HG02938 (cell line): ENCODE measurements at regions not wholly inside any gene's neighbourhood (a gene's known extent, or its start where the extent isn't known, plus 50 kb on each side); places are given as distances from the start of the nearest gene placed in this dataset.

Experiments used
- ATAC-seq: cut with Tn5 transposase; IDR thresholded peaks from one replicate; pipeline ENCODE4 v1.9.1; 2021; ENCODE audit warnings: mild to moderate bottlenecking, moderate library complexity; ENCODE audit not compliant: unreplicated experiment

DNA sequence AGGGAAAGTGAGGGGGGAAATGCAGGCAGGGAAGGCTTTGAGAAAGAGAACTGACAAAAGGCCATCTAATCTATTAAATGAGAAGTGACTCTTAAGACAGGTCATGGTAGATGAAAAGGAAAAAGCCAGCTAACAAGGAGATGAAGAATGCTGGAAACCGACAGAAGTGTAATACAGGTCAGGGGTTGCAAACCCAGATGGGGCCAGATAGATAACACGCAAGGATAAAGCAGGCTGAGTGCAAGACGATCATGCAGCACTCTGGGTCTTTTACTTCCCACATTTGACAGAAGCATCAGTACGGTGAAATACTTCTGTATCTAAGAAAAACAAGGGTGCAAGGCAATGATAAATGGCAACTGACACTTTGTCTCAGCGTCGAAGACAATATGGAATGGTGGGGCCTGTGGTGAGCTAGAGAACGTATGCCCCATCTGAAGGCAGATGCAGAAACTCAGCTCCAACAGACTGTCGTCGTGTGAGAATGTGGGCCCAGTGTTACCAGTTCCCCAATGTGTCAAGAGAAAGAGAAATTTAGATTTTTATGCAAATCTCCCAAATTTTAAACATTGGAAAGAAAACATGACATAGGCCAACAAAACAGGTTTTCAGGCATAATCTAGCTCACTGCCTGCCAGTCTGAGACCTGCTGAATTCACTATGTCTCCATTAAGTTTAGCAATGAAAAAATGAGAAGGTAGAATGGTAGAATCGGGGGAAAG lies 187.4 kb downstream of the PHLDA1 start:
- no peak for ATAC-seq

DNA sequence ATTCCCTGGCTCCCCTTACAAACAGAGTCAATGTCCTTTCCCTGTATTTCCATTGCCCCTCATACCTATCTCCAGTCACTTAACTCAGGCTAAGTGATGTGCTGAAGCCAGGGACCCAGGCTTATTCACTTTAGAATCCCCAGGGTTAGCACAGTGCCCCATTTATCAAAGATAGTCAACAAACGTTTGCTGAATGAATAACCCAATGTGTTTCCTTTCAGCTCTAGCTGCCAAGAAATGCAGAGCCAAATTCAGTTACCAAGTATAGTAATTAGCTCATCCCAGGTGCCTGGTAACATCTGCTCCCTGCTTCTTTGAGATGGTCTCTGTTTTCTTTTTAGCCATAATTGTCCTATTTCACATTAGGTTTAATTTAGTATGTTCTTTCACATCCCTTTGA lies 189.5 kb downstream of the PHLDA1 start:
- no peak for ATAC-seq

DNA sequence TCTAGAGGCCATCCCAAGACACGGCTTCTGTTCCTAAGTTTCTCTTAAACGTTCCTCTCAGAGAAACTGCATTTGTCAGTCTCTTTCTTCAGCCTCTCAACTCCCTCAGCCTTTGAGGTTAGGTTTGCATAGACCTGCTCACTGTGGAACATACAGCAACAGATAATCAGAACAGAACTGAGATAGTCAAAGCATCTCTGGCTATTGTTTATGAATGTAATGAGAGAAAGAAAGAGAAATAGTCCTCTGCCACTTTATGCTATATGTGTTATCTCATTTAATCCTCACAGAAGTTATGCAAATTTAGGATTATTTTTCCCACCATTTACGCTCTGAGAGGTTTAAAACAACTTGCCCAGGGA lies 190.6 kb downstream of the PHLDA1 start:
- peak; percentile 51 for ATAC-seq

DNA sequence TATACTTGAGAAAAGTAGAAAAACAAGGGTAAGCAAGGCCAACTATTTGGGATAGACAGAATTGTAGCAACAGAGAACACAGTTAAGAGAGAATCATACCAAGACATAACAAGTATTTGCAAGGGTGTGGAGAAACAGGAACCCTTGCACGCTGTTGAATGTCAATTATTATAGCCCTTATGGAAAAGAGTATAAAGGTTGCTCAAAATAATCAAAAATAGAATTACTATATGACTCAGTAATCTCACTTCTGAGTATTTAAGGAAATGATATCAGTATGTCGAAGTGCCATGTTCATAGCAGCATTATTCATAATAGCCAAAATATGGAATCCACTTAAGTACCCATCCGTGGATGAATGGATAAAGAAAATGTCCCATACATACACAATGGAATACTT lies 193.3 kb downstream of the PHLDA1 start:
- no peak for ATAC-seq

DNA sequence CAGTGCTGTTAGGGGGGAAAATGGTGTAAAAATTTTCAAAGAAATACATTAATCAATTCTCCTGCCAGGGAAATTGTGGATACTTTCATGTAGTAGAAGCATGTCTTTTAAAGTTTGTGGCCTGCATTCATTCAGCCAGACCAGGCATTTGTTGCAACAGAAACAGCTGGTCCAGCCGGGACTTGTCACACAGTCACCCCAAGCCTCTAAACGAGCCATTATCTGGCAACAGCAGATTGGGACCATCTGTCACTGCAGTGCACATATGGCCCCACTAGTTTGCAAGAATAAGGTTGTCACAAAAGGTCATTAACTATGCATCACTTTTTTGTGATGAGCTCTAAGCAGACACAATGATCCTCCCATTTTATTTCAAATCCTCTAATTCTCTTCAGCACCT lies 193.9 kb downstream of the PHLDA1 start:
- ATAC-seq = no peak

DNA sequence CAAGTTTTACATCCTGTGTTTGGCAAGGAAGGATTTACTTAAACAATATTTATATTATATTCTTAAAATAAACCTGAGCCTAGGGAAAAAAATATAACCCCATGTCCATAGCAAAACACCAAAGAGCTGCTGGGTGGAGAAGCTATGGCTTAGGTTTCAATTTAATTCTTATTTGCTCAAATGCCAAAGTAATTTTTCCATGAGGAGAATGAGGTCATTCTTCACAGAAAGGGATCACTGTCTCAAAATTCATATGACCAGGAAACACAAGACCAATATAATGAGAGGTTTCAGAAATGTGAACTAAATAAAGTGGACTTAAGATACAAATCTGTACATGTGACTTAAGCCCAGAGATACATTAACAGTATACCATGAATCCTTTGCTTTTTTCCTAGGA lies 195.0 kb downstream of the PHLDA1 start:
- no peak for ATAC-seq

DNA sequence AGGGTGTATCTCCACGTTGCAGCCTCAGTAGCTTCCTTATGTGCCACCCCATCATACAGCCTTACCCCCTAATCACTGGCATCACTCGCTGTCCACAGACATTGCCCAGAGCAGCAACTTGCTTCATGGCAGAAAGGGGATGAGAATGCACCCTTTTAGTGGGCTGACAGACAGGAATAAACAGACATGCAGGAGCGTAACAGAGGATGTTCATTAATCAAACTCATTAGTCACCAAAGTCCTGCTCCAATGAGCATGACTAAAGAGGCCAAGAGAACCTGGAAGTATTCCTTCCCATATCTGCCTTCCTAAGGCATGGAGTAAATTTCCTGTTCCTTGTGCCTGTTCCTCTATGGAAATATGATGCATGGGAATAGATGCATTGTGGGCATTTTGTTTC lies 197.0 kb downstream of the PHLDA1 start:
- ATAC-seq = no peak

DNA sequence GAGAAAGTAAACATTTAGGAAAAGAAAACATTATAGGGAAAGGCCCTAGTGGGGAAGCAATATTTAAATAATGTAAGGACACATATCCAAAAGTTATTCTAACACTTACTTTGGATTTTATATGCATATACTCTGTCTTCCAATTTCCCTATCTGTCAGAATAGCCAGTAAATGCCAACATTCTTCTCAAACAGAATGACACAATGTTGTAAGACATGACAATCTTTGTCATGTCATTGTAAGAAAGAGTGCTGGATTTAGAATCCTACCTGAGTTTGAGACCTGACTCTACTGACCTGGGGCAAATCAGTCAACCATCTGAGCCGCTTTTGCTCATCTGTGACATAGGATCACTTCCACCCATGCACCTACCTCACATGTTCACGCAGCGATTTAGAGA lies 198.3 kb downstream of the PHLDA1 start:
- no peak for ATAC-seq

DNA sequence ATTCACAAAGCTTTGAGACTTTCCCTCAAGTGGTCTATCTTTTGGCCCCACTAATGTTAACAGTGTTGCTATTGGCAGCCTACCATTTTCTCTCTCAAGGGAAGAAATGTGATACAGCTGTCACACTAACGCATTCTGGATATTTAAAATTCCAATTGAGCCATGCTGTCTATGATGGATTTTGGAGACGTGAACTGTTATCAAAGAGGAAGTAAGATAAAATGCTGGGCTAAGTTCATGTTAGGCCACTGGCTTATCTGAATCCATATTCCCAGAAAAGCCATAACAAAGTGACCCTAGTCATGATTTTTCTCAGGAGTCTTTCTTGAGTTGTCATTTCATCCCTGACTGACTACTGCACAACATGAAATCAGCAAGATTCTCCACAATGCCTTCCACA lies 200.2 kb downstream of the PHLDA1 start:
- no peak for ATAC-seq

DNA sequence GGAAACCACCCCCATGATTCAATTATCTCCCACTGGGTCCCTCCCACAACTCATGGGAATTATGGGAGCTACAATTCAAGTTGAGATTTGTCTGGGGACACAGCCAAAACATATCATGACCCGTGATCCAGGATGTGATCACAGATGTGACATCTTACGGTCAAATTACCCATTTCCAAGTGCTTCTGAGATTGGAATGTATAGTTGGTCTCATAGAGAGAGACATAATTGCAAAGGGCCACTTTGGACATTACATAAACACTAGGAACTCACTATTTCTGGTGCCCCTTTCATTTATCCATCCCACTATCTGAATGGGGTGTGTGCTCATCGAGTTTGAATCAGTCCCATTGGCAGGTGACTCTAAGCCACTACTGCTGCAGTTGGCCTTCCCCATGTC lies 204.5 kb downstream of the PHLDA1 start:
- ATAC-seq = no peak

DNA sequence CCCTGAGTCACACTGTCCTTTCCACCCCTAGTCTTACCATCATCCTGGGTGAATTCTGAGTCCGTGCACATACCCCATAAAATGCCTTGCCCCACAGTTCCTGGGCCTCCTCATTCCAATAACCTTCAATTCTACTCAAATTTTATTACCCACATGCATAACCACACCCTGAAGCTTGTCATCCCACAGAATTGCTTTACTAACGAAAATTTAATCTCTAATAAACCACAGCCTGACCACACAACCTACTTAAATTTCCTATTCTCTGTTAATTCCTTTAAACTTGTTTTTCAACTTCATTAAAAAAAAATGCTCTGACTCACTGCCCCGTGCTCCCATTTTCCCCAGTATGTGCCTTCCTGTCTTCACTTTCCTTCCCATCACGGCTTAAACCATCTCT lies 205.9 kb downstream of the PHLDA1 start:
- no peak for ATAC-seq

DNA sequence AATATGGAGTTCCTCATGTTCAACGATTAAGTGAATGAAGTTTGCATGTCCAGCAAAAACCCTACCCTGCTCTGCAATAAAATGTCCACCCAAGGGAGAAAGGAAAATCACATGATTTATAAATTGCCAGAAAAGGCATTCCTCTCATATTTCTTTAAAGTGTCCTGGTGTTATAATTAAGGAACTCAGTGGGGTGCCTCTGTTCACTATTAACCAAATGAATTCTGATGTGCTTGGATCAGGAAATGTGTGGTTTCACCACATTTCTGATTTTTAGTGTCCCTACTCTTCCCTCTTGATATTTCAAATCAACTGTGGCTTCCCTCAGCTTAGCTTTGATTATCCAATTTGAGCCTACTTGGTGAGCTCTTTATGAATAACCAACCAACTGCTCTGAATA lies 208.1 kb downstream of the PHLDA1 start:
- ATAC-seq = no peak

DNA sequence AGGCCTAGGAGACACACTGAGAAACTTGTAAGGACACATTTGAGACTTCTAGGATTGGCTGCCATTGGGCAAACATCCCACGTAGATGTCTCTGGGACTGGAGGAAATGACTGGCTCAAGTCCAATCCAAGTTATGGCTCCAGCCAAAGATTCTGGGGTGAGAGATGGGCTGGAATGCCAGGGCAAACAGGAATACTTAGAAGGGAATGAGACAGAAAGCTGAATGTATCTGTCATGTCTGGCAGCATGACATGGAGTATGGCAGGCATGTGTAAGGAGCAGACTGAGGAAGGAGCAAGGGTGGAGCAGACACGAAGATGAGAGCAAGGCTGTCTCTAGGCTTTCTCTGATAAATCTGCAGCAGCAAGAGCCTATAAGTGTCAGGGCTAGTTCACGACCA lies 209.2 kb downstream of the PHLDA1 start:
- no peak for ATAC-seq

DNA sequence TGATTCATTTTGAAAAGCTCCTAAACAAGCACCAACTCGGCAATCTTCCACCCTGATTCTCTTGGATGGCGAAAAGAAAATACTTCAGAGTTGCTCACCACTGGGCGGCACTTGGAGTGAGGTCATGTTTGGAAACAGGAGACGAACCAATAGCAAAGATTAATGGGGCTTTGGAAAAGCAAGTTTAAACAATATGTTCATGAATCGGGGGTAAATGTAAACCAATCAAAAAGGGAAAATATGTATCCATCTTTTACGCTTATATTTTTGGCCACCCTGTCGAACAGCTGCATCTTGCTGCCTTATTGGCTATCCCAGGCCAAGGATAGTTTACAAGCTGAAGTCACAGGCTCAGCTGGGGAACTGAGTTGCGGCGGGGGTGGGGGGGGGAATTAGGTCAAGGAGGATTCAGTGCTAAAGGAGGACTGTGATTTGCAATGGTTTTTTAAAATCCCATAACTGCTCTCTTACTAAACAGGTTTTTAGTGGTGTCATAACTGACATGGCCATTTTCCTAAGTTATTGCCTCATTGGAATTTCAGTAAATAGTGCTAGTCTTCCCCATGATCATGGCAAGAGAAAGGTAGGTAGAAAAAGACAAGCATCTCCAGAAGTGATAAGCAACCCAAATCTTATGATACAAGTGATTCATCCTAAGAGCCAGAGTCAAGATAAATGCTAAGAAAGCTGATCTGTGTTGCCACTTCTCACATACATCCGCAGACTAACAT lies 210.6 kb downstream of the PHLDA1 start:
- no peak for ATAC-seq

DNA sequence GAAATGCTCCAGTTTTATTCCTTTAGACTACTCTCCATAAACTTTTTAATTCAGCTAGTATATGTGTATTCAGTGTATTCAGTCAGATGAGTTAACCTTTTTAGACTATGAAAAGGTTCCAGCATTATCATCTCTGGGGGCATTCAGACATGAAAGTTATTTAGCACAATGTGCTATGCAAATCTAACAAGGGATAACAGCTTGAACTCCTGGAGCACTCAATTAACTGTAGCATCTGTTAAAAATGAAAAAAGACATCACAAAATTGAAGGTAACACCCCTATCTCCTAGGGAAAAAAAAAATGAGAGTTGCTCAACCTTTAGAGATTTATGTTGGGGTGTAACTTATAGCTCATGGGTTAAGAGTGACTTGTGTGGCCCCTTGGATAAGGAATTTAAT lies 211.5 kb downstream of the PHLDA1 start:
- no peak for ATAC-seq

DNA sequence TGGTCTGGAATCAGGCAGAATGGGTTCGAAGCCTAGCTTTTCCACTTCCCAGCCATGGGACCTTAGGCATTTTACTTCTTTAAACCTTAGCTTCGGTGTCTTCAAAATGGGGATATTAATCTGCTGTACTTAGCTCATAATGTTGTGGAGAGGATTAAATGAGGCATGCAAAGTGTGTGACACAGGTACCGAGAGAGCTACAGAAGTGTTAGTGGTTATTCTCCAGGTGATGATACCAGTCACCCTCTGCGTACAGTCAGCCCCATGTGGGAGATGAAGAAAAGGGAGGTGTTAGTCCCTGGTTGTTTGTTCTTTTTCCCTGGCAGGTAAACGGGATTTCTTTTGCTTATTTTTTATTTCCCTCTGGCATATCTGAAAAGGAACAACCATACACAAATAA lies 212.1 kb downstream of the PHLDA1 start:
- ATAC-seq = no peak

DNA sequence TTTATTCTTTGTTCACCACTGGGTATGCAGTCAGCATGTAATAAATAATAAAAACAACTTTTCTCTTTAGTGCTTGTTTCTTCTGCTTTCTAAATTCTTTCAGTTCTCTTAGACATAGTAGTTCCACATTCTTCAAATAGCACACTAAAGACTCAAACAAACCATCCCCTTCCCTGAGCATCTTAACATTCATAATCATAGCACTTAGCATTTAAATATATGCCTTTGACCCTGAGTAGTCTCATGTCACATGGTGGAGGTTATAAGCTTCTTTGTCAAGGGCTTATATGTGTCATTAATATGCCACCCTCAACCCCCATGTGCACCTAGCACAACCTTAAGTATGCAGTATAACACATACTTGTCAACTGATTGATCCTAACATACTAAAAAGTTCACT lies 212.7 kb downstream of the PHLDA1 start:
- ATAC-seq = no peak

DNA sequence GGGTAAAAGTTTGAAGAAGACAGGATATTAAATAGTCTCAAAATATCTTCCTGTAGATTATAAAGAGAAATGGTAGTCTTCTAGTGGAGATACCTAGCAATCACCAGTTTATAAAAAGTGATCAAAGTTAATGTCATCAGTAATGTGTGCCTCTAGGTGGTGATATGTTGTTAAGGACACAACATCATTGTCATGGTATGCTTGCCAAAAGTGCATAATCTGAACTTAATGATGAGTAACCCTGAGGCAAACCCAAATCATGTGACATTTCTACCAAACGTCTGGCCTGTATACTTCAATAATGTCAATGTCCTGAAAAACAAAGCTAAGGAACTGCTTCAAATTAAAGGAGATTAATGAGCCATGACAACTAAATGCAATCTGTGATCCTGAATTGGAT lies 214.7 kb downstream of the PHLDA1 start:
- no peak for ATAC-seq

DNA sequence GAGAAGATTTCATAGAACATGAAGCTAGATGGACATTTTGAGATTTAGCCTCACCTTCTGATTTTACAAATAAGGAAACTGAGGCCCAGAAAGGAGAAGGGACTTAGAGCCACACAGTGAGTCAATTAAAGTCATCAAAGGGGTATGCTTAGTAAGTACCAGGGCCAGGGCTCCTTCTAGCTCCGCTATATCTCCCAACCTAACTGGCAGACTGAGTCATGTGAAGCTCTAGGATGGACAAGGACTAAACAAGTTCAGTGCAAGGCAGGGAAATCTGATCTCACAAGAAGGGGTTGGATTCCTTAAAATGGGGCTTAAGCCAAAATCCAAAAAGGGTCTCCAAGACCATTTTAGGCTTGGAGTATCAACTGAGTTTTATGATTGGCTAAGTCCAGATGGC lies 215.8 kb downstream of the PHLDA1 start:
- ATAC-seq = no peak

DNA sequence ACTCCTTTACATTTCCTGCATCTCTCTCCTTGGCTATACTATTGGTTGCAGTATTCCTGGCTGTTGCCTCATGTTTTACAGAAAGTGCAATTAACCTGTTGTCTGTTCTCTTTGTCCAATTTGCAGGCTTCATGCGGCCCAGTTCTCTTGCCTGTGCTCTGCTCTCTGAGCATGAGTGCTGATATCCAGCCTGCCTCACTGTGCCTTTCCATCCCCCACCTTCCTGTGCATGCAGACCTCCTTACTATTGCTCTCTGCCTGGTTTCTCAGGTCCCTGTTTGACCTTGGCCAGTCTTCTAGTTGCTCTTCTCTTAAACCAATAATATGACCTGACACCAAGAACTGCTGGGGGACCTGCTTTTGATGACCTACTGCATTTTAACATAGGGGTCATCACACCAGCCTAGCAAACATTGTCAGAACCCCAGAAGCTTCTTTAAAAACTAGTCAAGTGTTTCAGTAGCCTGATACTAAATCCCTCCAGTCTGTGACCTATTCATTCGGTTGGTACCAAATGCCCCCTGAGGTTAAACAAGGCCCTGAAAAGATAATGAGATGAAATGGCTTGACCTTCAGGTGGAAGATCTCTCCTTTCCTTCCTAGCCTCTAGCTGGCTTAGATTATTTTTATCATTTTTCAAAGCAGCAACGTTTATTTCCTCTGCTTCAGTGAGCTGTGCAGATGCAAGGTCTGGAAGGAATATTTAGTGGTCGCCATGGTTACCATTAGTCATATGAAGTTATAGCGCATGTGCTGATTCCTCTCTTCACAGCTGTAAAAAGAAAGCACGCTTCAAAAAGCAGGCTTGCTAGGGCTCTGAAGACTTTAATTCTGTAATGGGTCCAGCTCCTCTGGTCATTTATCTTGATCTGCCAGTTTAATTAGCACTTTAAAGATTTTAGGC lies 216.5 kb downstream of the PHLDA1 start:
- no peak for ATAC-seq

DNA sequence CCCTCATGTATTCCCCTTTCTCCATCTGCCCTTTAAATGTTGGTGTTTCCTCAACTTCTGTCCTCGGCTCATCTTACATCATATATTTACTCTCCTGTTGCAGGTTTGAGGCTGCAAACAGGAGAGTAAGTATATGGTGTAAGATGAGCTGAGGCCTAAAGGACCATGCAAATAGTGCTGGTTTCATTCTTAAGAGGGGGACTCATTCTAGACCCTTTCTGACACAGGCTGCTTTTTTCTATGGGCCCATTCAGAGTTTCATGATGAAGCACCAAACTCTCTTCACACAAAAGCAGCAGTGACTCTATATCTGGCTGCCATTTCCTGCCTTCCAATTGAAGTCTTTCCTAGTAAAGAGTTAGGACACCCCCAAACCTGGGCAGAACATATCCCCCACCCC lies 218.5 kb downstream of the PHLDA1 start:
- no peak for ATAC-seq
